Hepatocyte (in vitro differentiated cells): ENCODE measurements at regions not wholly inside any gene's neighbourhood (a gene's known extent, or its start where the extent isn't known, plus 50 kb on each side); places are given as distances from the start of the nearest gene placed in this dataset.
"Not testable (repeated sequence)": the region's sequence is repeated elsewhere in the genome, so short reads cannot be mapped to it uniquely, and the experiment has no call there.

Experiments used
- CTCF ChIP-seq: fragments of 200-600 bp; sonication (generic); IDR thresholded peaks from 2 replicates; pipeline ENCODE4 v1.5.1; 2016; ENCODE audit warnings: antibody characterized with exemption, mild to moderate bottlenecking; ENCODE audit not compliant: poor library complexity
- EZH2 ChIP-seq: fragments of 200-600 bp; sonication (generic); IDR thresholded peaks from 2 replicates; pipeline ENCODE4 v1.6.1; 2016; ENCODE audit warnings: antibody characterized with exemption, mild to moderate bottlenecking, borderline replicate concordance
- EZH2phosphoT487 ChIP-seq: fragments of 200-600 bp; sonication (generic); IDR thresholded peaks from one replicate; pipeline ENCODE4 v1.6.1; 2018; ENCODE audit warnings: antibody characterized with exemption, mild to moderate bottlenecking, low read depth, moderate library complexity; ENCODE audit not compliant: unreplicated experiment, severe bottlenecking

GRCh38 chr14:106301609-106302008, 775.2 kb downstream of the TMEM121 start:
- TF ChIP-seq CTCF, EZH2, EZH2phosphoT487: not testable (repeated sequence)
